ENCODE measurements at regions not wholly inside any gene's neighbourhood (a gene's known extent, or its start where the extent isn't known, plus 50 kb on each side); places are given as distances from the start of the nearest gene placed in this dataset.
"Not testable (repeated sequence)": the region's sequence is repeated elsewhere in the genome, so short reads cannot be mapped to it uniquely, and the experiment has no call there.

DNA sequence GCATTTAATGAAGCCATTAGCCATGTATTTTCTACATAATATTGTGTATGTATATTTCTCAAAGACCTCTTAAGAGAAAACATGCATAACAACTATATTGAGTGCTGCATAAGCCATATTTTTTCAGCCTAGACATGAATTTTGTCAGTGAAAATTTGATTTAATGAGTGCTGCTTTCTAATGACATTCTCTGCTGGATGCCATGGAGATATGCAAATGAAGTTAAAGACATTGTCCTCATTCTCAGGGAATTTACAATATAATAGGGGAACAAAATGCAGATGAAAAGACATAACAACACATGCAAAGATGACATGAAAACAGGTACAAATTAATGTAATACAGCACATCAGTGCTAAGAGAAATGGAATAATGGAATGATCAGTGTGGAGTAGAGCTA lies 118.7 kb downstream of the ATOH1 start:
- H3K36me3 ChIP-seq (ENCODE audit: control insufficient read depth in 2 of 2, insufficient read depth in 2 of 2, low read length in 2 of 2), result no peaks in the 10 kb centered on the region
- H3K4me3 ChIP-seq (ENCODE audit: low read length in 2 of 2), result no peak overlapping the region
- no peak overlapping the region for H3K9ac ChIP-seq (ENCODE audit: low read depth in 1 of 2, low read length in 2 of 2)
- no peak overlapping the region for H3K27ac ChIP-seq (ENCODE audit: low read depth in 2 of 2, low read length in 2 of 2)
- H3K9me3 ChIP-seq (ENCODE audit: control insufficient read depth in 2 of 2, low read length in 2 of 2), result no peaks in the 10 kb centered on the region
- no peaks in the 10 kb centered on the region for H3K4me1 ChIP-seq (ENCODE audit: control insufficient read depth in 2 of 2, insufficient read depth in 2 of 2, low read length in 2 of 2)
- no peaks in the 10 kb centered on the region for H3K27me3 ChIP-seq (ENCODE audit: control insufficient read depth in 2 of 2, insufficient read depth in 2 of 2, low read length in 2 of 2)

DNA sequence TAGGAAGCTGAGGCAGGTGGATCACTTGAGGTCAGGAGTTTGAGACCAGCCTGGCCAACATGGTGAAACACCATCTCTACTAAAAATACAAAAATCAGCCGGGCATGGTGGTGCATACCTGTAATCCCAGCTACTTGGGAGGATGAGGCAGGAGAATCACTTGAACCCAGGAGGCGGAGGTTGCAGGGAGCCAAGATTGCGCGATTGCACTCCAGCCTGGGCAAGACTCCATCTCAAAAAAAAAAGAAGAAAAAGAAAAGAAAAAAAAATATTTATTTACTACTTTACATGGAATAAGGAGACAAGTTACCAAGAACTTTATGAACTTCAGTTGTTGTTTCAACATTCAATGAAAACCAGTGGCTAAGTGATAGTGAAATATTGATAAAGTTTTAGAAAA lies 121.7 kb downstream of the ATOH1 start:
- H3K9me3 ChIP-seq (ENCODE audit: control insufficient read depth in 2 of 2, low read length in 2 of 2); H3K4me1 ChIP-seq (ENCODE audit: control insufficient read depth in 2 of 2, insufficient read depth in 2 of 2, low read length in 2 of 2): not testable (repeated sequence)

DNA sequence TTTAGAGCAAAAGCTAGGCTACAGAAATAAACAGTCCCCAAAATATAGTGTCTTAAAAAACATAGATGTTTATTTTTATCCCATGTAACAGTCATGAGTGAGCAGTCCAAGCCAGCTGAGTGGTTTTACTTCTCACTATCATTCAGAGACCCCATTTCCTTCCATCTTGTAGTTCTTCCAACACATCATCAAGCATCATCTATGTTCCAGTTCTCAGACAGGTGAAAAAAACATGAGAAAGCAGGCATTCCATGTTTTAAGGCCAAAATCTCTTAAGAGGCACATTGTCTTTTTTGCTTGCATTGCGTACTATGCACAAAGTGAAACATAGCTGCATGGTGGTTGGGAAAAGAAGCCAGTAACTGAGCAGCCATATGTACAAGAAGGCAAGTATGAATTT lies 128.6 kb downstream of the ATOH1 start:
- H3K4me3 ChIP-seq (ENCODE audit: low read length in 2 of 2), result no peak overlapping the region
- no peaks in the 10 kb centered on the region for H3K4me1 ChIP-seq (ENCODE audit: control insufficient read depth in 2 of 2, insufficient read depth in 2 of 2, low read length in 2 of 2)
- no peaks in the 10 kb centered on the region for H3K36me3 ChIP-seq (ENCODE audit: control insufficient read depth in 2 of 2, insufficient read depth in 2 of 2, low read length in 2 of 2)
- H3K27ac ChIP-seq (ENCODE audit: low read depth in 2 of 2, low read length in 2 of 2), result no peak overlapping the region
- no peaks in the 10 kb centered on the region for H3K27me3 ChIP-seq (ENCODE audit: control insufficient read depth in 2 of 2, insufficient read depth in 2 of 2, low read length in 2 of 2)
- peaks cover 0 to 3% of the 10 kb centered on the region in 2 donors for H3K9me3 ChIP-seq (ENCODE audit: control insufficient read depth in 2 of 2, low read length in 2 of 2)
- no peak overlapping the region for H3K9ac ChIP-seq (ENCODE audit: low read depth in 1 of 2, low read length in 2 of 2)

More for the DNA sequence above, 121.7 kb downstream of the ATOH1 start:
- not testable (repeated sequence) for H3K36me3 ChIP-seq (ENCODE audit: control insufficient read depth in 2 of 2, insufficient read depth in 2 of 2, low read length in 2 of 2); H3K4me3 ChIP-seq (ENCODE audit: low read length in 2 of 2); H3K9ac ChIP-seq (ENCODE audit: low read depth in 1 of 2, low read length in 2 of 2); H3K27ac ChIP-seq (ENCODE audit: low read depth in 2 of 2, low read length in 2 of 2); H3K27me3 ChIP-seq (ENCODE audit: control insufficient read depth in 2 of 2, insufficient read depth in 2 of 2, low read length in 2 of 2)

DNA sequence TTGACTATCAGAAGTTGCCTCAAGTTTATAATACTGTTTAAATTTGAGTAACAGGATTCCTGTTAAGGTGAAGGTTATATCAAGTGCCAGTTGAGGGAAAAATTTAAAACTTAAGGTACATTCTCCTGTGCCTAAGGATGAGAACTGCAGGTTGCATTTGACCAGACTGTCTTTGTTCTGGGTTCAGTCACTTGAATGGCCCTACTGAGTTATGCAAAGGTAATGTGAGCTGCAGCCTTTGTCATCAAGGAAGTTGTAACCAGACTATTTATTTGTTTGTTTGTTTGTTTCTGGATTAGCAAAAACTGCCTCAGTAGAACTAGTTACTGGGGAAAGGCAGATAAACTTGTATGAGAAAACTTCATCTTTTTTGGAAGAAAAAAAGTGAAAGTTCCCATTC lies 131.9 kb downstream of the ATOH1 start:
- Histone ChIP-seq H3K4me1 (ENCODE audit: control insufficient read depth in 2 of 2, insufficient read depth in 2 of 2, low read length in 2 of 2) (no peaks in the 10 kb centered on the region), H3K36me3 (ENCODE audit: control insufficient read depth in 2 of 2, insufficient read depth in 2 of 2, low read length in 2 of 2) (no peaks in the 10 kb centered on the region), H3K9me3 (ENCODE audit: control insufficient read depth in 2 of 2, low read length in 2 of 2) (peaks cover 0 to 3% of the 10 kb centered on the region in 2 donors), H3K9ac (ENCODE audit: low read depth in 1 of 2, low read length in 2 of 2) (no peak overlapping the region), H3K27me3 (ENCODE audit: control insufficient read depth in 2 of 2, insufficient read depth in 2 of 2, low read length in 2 of 2) (no peaks in the 10 kb centered on the region), H3K27ac (ENCODE audit: low read depth in 2 of 2, low read length in 2 of 2) (no peak overlapping the region), H3K4me3 (ENCODE audit: low read length in 2 of 2) (no peak overlapping the region)

DNA sequence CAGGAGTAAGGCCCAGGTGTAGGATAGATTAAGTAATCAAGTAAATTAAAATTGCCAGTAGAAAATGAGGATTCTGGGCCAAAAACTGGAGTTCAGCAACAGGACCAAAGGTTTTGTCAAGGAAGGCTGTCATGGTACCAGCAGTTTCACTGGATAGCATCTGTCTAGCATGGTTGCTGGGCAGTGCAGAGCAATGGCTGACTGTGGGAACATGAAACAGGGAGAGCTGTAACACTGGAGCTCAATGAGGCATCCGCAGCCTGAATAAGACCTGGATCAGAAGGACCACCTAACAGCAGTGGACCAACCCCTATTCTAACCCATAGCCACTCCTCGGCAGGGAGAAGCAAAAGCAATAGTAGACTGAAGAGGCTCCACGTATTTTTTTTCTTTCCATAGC lies 132.4 kb downstream of the ATOH1 start:
- H3K4me3 ChIP-seq (ENCODE audit: low read length in 2 of 2), result no peak overlapping the region
- H3K9me3 ChIP-seq (ENCODE audit: control insufficient read depth in 2 of 2, low read length in 2 of 2), result peaks cover 0 to 1% of the 10 kb centered on the region in 2 donors
- no peaks in the 10 kb centered on the region for H3K36me3 ChIP-seq (ENCODE audit: control insufficient read depth in 2 of 2, insufficient read depth in 2 of 2, low read length in 2 of 2)
- no peaks in the 10 kb centered on the region for H3K4me1 ChIP-seq (ENCODE audit: control insufficient read depth in 2 of 2, insufficient read depth in 2 of 2, low read length in 2 of 2)
- H3K27ac ChIP-seq (ENCODE audit: low read depth in 2 of 2, low read length in 2 of 2), result no peak overlapping the region
- no peaks in the 10 kb centered on the region for H3K27me3 ChIP-seq (ENCODE audit: control insufficient read depth in 2 of 2, insufficient read depth in 2 of 2, low read length in 2 of 2)
- no peak overlapping the region for H3K9ac ChIP-seq (ENCODE audit: low read depth in 1 of 2, low read length in 2 of 2)

DNA sequence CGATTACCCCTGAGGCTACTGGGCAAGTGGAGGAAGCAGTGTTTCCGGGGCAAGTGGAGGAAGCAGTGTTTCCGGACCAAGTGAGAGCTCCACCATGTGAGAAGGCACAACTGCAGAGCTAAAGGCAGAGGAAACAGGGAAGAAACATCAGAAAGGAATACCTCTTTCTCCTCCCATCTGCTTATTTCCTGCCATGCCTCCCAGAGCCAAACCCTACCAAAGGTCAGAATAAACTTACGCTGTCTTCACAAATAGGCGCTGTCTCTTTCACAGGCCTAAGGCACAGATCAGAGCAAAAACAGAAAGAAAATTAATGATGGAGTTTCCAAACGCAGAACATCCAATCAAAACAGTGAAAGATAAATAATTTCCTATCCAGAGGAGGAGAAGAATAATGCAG lies 153.0 kb downstream of the ATOH1 start:
- Histone ChIP-seq H3K36me3 (ENCODE audit: control insufficient read depth in 2 of 2, insufficient read depth in 2 of 2, low read length in 2 of 2) (no peaks in the 10 kb centered on the region), H3K4me1 (ENCODE audit: control insufficient read depth in 2 of 2, insufficient read depth in 2 of 2, low read length in 2 of 2) (peaks cover 0 to 2% of the 10 kb centered on the region in 2 donors), H3K27me3 (ENCODE audit: control insufficient read depth in 2 of 2, insufficient read depth in 2 of 2, low read length in 2 of 2) (no peaks in the 10 kb centered on the region), H3K4me3 (ENCODE audit: low read length in 2 of 2) (no peak overlapping the region), H3K9ac (ENCODE audit: low read depth in 1 of 2, low read length in 2 of 2) (no peak overlapping the region), H3K27ac (ENCODE audit: low read depth in 2 of 2, low read length in 2 of 2) (no peak overlapping the region), H3K9me3 (ENCODE audit: control insufficient read depth in 2 of 2, low read length in 2 of 2) (no peaks in the 10 kb centered on the region)

DNA sequence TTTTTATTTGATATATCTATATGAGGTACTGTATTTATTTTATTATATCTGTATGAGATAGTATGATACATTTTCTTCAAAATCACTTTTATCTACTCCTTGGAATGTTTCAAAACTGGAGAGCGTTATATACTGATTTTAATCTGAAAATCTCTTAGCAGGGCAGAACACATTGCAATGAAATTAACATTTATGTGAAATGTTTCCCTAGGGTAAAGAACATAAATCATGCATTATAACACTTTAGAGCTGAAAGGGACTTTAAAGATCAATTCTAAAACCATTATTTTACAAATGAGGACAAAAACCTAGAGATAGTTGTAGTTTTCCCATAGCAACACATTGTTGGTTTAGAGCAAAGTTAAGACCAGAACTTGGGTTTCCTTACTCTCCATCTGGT lies 153.7 kb downstream of the ATOH1 start:
- H3K27ac ChIP-seq (ENCODE audit: low read depth in 2 of 2, low read length in 2 of 2), result no peak overlapping the region
- H3K9ac ChIP-seq (ENCODE audit: low read depth in 1 of 2, low read length in 2 of 2), result no peak overlapping the region
- no peaks in the 10 kb centered on the region for H3K36me3 ChIP-seq (ENCODE audit: control insufficient read depth in 2 of 2, insufficient read depth in 2 of 2, low read length in 2 of 2)
- peaks cover 0 to 2% of the 10 kb centered on the region in 2 donors for H3K4me1 ChIP-seq (ENCODE audit: control insufficient read depth in 2 of 2, insufficient read depth in 2 of 2, low read length in 2 of 2)
- no peaks in the 10 kb centered on the region for H3K9me3 ChIP-seq (ENCODE audit: control insufficient read depth in 2 of 2, low read length in 2 of 2)
- H3K27me3 ChIP-seq (ENCODE audit: control insufficient read depth in 2 of 2, insufficient read depth in 2 of 2, low read length in 2 of 2), result no peaks in the 10 kb centered on the region
- H3K4me3 ChIP-seq (ENCODE audit: low read length in 2 of 2), result no peak overlapping the region

DNA sequence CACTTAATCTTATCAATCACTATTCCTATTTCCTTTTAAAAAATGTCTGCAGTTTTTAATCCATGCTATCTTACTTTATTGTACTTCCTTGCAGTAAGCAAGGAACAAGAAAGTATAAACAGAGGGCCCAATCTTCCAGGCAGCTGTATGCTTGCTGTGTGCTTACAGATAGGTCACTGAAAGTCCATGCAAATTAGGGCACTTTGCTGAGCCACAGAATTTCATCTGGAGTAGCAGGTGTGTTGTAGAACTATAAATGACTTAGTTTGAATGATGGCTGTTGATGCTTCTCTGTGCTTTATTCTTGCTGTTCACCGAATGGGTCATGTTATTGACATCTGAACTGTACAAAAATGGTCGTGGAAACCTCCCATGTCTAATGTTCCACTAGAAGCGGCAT lies 154.6 kb downstream of the ATOH1 start:
- H3K27ac ChIP-seq (ENCODE audit: low read depth in 2 of 2, low read length in 2 of 2), result no peak overlapping the region
- H3K36me3 ChIP-seq (ENCODE audit: control insufficient read depth in 2 of 2, insufficient read depth in 2 of 2, low read length in 2 of 2), result no peaks in the 10 kb centered on the region

DNA sequence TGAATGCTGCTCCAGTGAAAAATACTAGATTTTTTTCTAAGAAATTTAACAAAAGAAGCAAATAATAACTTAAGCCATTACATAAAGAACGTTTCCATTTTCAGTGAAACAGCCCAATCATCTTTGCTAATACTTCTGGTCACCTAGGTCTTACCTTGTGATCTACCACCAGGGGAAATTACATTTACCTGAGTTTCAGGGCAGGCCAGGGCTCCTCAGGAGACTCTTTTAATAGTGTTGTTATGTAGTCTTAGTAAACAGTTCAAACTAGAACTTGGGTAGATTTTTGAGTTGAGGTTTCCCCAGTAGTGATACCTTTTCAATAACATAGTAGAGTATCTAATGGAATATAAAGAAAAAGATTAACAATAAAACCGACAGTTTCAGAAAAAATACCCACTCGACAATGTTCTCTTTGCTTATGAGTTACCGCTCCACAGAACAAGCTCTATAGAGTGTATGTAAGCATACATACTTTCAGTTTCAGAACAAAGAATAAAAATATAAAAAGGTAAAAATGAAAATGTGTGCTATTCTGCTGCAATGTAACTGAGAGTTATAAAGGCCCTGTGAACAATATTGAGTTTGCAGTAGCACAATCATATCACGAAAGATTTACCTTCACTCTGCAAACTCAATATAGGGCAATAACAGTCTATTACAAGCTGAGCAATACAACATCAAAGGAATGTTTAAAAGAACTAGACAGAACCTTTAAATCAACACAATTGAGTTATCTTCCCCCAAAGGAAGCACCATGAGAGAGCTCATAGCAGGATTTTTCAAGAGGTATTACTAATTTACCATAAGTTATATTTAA lies 165.8 kb downstream of the ATOH1 start:
- no peaks in the 10 kb centered on the region for H3K9me3 ChIP-seq (ENCODE audit: control insufficient read depth in 2 of 2, low read length in 2 of 2)
- no peaks in the 10 kb centered on the region for H3K27me3 ChIP-seq (ENCODE audit: control insufficient read depth in 2 of 2, insufficient read depth in 2 of 2, low read length in 2 of 2)

More for the DNA sequence above, 154.6 kb downstream of the ATOH1 start:
- Histone ChIP-seq H3K27me3 (ENCODE audit: control insufficient read depth in 2 of 2, insufficient read depth in 2 of 2, low read length in 2 of 2) (no peaks in the 10 kb centered on the region), H3K4me1 (ENCODE audit: control insufficient read depth in 2 of 2, insufficient read depth in 2 of 2, low read length in 2 of 2) (peaks cover 0 to 2% of the 10 kb centered on the region in 2 donors), H3K9me3 (ENCODE audit: control insufficient read depth in 2 of 2, low read length in 2 of 2) (no peaks in the 10 kb centered on the region), H3K4me3 (ENCODE audit: low read length in 2 of 2) (no peak overlapping the region), H3K9ac (ENCODE audit: low read depth in 1 of 2, low read length in 2 of 2) (no peak overlapping the region)

DNA sequence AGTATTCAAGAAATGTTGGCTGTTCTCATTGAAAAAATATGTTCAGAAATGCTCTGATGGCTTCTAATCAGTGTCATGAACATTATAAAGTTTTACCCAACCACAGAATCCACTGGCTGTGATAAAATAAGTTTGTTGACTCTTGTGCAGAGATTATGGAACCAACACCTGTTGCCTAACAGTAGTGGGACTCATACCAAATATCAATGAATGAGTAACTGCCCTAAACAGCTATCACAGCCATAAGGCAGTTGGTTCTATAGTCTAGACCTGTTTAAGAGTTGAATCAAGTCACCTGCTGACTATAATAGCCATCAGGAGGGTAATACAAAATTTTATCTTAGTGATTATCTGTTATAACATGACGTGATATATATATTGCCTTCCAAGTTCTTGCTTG lies 168.3 kb downstream of the ATOH1 start:
- H3K9me3 ChIP-seq (ENCODE audit: control insufficient read depth in 2 of 2, low read length in 2 of 2), result no peaks in the 10 kb centered on the region
- no peaks in the 10 kb centered on the region for H3K36me3 ChIP-seq (ENCODE audit: control insufficient read depth in 2 of 2, insufficient read depth in 2 of 2, low read length in 2 of 2)
- H3K9ac ChIP-seq (ENCODE audit: low read depth in 1 of 2, low read length in 2 of 2), result no peak overlapping the region
- H3K27me3 ChIP-seq (ENCODE audit: control insufficient read depth in 2 of 2, insufficient read depth in 2 of 2, low read length in 2 of 2), result no peaks in the 10 kb centered on the region
- peaks cover 0 to 11% of the 10 kb centered on the region in 2 donors for H3K4me1 ChIP-seq (ENCODE audit: control insufficient read depth in 2 of 2, insufficient read depth in 2 of 2, low read length in 2 of 2)
- H3K4me3 ChIP-seq (ENCODE audit: low read length in 2 of 2), result no peak overlapping the region
- H3K27ac ChIP-seq (ENCODE audit: low read depth in 2 of 2, low read length in 2 of 2), result no peak overlapping the region

More for the DNA sequence above, 165.8 kb downstream of the ATOH1 start:
- H3K36me3 ChIP-seq (ENCODE audit: control insufficient read depth in 2 of 2, insufficient read depth in 2 of 2, low read length in 2 of 2), result no peaks in the 10 kb centered on the region
- peak overlapping the region in 1 of 2 donors; percentile 2 for H3K27ac ChIP-seq (ENCODE audit: low read depth in 2 of 2, low read length in 2 of 2)
- no peak overlapping the region for H3K4me3 ChIP-seq (ENCODE audit: low read length in 2 of 2)
- peaks cover 4 to 11% of the 10 kb centered on the region in 2 donors for H3K4me1 ChIP-seq (ENCODE audit: control insufficient read depth in 2 of 2, insufficient read depth in 2 of 2, low read length in 2 of 2)
- no peak overlapping the region for H3K9ac ChIP-seq (ENCODE audit: low read depth in 1 of 2, low read length in 2 of 2)

Data from mucosa of rectum (tissue), 2 donors.